ENCODE measurements at regions not wholly inside any gene's neighbourhood (a gene's known extent, or its start where the extent isn't known, plus 50 kb on each side); places are given as distances from the start of the nearest gene placed in this dataset.
A peak's percentile ranks its signal among the peaks of the same experiment; 100 is the strongest.

- H3K27ac ChIP-seq: no peak overlapping the region
- TF ChIP-seq, protein P1, sequence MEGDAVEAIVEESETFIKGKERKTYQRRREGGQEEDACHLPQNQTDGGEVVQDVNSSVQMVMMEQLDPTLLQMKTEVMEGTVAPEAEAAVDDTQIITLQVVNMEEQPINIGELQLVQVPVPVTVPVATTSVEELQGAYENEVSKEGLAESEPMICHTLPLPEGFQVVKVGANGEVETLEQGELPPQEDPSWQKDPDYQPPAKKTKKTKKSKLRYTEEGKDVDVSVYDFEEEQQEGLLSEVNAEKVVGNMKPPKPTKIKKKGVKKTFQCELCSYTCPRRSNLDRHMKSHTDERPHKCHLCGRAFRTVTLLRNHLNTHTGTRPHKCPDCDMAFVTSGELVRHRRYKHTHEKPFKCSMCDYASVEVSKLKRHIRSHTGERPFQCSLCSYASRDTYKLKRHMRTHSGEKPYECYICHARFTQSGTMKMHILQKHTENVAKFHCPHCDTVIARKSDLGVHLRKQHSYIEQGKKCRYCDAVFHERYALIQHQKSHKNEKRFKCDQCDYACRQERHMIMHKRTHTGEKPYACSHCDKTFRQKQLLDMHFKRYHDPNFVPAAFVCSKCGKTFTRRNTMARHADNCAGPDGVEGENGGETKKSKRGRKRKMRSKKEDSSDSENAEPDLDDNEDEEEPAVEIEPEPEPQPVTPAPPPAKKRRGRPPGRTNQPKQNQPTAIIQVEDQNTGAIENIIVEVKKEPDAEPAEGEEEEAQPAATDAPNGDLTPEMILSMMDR (conservative IDR thresholded peaks at IDR 0.05): peak; percentile 34; the same call in 1 of the 2 replicates
Observed at GRCh38 chr6:169950558-169950957, 199.1 kb downstream of the ERMARD start.

GRCh38 chr6:169949511-169950097, 198.2 kb downstream of the ERMARD start:
- no peak overlapping the region for H3K27ac ChIP-seq
- TF ChIP-seq, protein P1 (conservative IDR thresholded peaks at IDR 0.05): no peak

- TF ChIP-seq, protein P1 (conservative IDR thresholded peaks at IDR 0.05): no peak
- H3K27ac ChIP-seq: no peak overlapping the region
Observed at GRCh38 chr6:169946971-169947370, 195.5 kb downstream of the ERMARD start.

DNA sequence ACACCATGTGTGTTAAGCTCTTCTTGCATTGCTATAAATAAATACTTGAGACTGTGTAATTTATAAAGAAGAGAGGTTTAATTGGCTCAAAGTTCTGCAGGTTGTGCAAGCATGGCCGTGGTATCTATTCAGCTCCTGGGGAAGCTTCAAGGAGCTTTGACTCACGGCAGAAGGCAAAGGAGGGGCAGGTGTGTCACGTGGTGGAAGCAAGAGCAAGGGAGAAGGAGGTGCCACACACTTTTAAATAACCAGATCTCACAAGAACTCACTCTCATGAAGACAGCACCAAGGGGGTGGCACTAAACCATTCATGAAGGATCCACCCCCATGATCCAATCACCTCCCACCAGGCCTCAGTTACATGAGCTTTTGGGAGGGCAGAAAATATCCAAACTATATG, 193.7 kb downstream of the ERMARD start:
- peak overlapping the region; percentile 34; the same call in 1 of the 2 replicates for H3K27ac ChIP-seq
- TF ChIP-seq, protein P1 (conservative IDR thresholded peaks at IDR 0.05): no peak

DNA sequence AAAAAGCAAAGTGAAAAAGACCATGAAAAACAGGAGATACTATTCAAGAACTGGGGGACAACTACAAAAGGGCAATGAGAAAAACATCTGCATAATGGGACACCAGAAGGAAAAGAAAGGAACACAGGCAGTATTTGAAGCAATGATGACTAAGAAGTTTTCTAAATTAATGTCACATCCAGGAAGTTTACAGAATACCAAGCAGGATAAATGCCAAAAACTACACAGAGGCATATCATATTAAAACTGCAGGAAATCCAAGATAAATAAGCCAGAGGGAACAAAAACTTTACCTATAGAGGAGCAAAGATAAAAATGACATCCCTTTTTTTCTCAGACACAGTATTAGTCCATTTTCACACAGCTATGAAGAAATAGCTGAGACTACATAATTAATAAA, 193.0 kb downstream of the ERMARD start:
- H3K27ac ChIP-seq: peak overlapping the region; percentile 34; the same call in 1 of the 2 replicates
- TF ChIP-seq, protein P1 (conservative IDR thresholded peaks at IDR 0.05): no peak

DNA sequence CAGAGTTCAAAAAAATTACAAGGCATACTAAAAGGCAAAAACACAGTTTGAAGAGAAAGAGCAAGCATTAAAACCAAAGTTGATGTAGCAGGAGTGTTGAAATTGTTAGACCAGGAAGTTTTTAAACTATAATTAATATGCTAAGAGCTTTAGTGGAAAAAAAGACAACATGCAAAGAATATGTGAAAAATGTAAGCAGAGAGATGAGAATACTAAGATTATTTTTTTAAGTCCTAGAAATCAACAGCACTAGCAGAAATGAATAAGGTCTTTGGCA, 192.6 kb downstream of the ERMARD start:
- H3K27ac ChIP-seq: peak overlapping the region; percentile 34; the same call in 1 of the 2 replicates
- TF ChIP-seq, protein P1 (conservative IDR thresholded peaks at IDR 0.05): no peak

- TF ChIP-seq, protein P1 (conservative IDR thresholded peaks at IDR 0.05): no peak
- H3K27ac ChIP-seq: peak overlapping the region; percentile 34; the same call in 1 of the 2 replicates
Observed at GRCh38 chr6:169943241-169944060, 192.0 kb downstream of the ERMARD start.
